ENCODE measurements at regions not wholly inside any gene's neighbourhood (a gene's known extent, or its start where the extent isn't known, plus 50 kb on each side); places are given as distances from the start of the nearest gene placed in this dataset.

DNA sequence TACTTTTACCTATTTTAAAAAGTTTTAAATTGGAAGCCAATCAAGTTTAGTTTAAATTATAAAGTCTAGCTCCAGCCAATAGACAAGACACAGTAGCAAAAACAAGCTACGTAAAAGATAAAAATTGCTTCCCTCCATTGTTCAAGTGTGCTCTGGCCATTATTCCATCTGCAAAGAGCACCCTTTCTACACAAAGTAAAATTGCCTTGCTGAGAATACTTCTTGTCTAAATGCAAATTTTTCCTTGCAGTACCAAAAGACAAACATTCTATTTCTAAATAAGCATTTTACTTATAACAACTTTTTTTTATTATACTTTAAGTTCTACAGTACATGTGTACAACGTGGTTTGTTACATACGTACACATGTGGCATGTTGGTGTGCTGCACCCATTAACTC, 75.9 kb upstream of the ZNF746 start:
- no peak for TF ChIP-seq CTCF (IDR thresholded peaks at IDR 0.05)
- no peak for TF ChIP-seq POLR2A (IDR thresholded peaks at IDR 0.05)

Measured in testis (tissue), 2 donors.